ENCODE measurements at regions not wholly inside any gene's neighbourhood (a gene's known extent, or its start where the extent isn't known, plus 50 kb on each side); places are given as distances from the start of the nearest gene placed in this dataset.
"Not testable (repeated sequence)": the region's sequence is repeated elsewhere in the genome, so short reads cannot be mapped to it uniquely, and the experiment has no call there.

DNA sequence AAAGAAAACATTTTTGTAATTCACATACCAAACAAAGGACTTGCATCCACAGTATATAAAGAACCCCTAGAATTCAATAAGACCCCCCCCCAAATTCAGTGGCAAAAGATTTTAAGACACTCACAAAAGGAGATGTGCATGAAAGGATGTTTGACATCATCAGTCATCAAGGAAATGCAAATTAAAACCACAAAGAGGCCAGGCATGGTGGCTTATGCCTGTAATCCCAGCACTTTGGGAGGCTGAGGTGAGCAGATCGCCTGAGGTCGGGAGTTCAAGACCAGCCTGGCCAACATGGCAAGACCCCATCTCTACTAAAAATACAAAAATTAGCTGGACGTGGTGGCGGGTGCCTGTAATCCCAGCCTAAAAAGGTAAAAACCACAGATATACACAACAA, 61.3 kb downstream of the AIPL1 start:
- DNase-seq; H3K27ac ChIP-seq; H3K36me3 ChIP-seq; H3K9me3 ChIP-seq (replicated peaks); H3K4me1 ChIP-seq; H3K27me3 ChIP-seq; H3K4me3 ChIP-seq: not testable (repeated sequence)

DNA sequence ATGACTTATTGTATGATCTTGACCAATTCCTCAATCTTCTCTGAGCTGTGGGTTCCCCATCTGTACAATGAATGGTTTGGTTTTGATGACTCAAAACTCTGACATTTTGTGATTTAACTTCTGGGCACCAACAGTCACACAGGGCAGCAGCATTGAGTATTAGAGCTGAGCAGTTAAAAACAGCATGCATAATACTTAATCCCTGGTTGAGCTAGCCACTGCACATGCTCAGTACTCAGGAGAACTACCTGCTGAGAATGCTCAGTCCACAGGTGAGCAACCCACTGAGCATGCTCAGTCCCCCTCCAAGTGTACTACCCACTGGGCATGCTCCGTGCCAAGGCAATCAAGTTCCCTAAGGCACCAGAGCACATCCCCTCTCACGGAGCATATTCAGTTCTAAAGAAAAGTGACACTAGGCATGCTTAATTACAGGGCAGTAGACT, 68.7 kb downstream of the AIPL1 start:
- H3K36me3 ChIP-seq = no peaks in the 10 kb centered on the region
- no peak overlapping the region for H3K27ac ChIP-seq
- no peaks in the 10 kb centered on the region for H3K27me3 ChIP-seq
- DNase-seq = no peak
- no peak overlapping the region for H3K4me3 ChIP-seq
- H3K9me3 ChIP-seq (replicated peaks) = no peaks in the 10 kb centered on the region
- no peaks in the 10 kb centered on the region for H3K4me1 ChIP-seq

DNA sequence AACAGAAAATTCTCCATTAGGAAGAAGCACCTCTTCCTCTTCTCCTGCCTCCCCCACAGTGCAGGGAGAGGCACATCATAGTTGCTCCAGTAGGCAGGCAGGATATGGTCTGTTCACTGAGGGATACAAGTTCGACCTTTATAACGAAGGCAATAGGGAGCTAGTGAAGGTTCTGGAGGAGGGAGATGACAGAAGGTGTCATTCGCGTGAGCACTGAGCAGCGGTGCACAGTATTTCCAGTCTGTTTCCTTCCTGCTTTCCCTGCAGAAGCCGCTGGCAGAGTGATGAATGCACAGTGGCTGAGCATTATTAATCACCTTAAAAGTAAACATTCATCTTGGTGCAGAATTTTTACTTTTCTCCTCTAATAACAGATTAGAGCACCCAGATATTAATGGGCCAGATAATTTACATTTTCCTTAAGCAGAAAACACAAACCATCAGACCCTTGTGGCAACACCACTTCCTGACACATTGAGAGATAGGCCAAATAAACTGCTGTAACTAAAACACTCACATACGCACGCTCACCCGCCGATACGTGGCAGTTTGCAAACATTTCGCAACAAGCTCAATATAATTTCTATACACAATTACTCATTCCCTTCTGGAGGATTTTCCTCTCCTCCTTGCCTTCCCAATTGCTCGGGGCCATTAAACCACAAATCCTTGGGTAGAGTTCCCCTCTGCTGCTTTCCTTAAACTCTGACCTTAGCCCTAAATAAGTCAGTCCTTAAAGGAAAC, 69.5 kb downstream of the AIPL1 start:
- H3K4me1 ChIP-seq = no peaks in the 10 kb centered on the region
- H3K9me3 ChIP-seq (replicated peaks) = no peaks in the 10 kb centered on the region
- no peak overlapping the region for H3K27ac ChIP-seq
- DNase-seq = no peak
- H3K27me3 ChIP-seq = no peaks in the 10 kb centered on the region
- H3K4me3 ChIP-seq = no peak overlapping the region
- H3K36me3 ChIP-seq = no peaks in the 10 kb centered on the region

DNA sequence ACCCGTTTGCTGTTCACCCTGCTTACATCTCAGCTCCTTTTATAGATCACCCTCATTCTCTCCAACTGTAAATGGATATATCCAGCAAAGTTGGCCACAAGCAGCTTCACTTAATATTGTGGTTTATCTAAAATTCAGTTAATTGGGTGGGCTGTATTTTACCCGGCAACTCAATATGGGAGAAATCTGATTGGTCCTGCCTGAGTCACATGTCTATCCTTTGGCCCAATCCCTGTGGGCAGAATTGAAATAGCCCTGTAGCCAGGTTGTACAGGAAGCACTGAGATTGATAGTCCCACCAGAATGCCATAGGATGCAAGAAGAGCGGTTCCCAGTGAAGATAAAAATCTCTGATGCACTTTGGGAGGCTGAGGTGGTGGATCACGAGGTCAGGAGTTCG, 73.2 kb downstream of the AIPL1 start:
- H3K36me3 ChIP-seq = no peaks in the 10 kb centered on the region
- H3K27me3 ChIP-seq = no peaks in the 10 kb centered on the region
- no peaks in the 10 kb centered on the region for H3K9me3 ChIP-seq (replicated peaks)
- no peaks in the 10 kb centered on the region for H3K4me1 ChIP-seq
- H3K4me3 ChIP-seq = no peak overlapping the region
- no peak for DNase-seq
- no peak overlapping the region for H3K27ac ChIP-seq

DNA sequence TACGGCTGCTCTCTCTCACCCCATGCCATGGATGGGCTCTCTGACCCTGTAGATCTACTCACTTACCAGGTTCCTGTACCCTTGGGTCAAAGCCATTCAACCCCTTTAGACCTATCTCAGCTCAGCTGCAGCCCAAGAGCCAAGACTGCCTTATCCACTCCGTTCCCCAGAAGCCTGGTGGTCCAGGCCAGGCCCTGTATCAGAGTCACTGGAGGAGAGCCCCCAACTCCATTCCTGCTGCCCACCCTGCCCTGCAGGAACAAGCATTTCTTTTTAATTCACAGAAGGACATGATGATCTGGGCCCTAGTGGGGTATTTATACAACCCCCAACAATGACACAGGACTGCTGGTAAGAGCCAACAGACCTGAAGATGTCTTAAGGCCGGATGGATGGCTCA, 76.8 kb downstream of the AIPL1 start:
- DNase-seq = no peak
- no peaks in the 10 kb centered on the region for H3K4me1 ChIP-seq
- no peak overlapping the region for H3K27ac ChIP-seq
- H3K36me3 ChIP-seq = no peaks in the 10 kb centered on the region
- no peak overlapping the region for H3K4me3 ChIP-seq
- H3K9me3 ChIP-seq (replicated peaks) = no peaks in the 10 kb centered on the region
- no peaks in the 10 kb centered on the region for H3K27me3 ChIP-seq

DNA sequence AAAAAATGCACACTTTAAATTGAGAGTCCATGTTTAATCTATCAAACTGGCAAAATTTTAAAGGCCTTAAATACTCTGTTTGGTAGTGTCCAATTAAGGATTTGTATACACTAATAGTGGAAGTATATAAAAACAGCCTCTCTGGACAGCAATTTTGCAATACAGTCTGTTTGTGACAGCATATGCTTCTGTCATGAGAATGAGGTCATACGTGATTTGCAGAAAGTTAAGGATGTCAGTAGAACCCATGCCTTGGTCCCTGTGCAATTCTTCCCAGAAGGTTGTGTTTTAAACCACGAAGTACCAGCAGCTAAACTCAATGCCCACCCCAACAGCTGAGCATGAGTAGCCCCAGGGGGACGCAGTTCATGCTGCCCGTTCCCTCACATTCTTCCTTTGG, 78.4 kb downstream of the AIPL1 start:
- DNase-seq = no peak
- no peak overlapping the region for H3K4me3 ChIP-seq
- H3K27ac ChIP-seq = no peak overlapping the region
- no peaks in the 10 kb centered on the region for H3K9me3 ChIP-seq (replicated peaks)
- H3K27me3 ChIP-seq = no peaks in the 10 kb centered on the region
- H3K4me1 ChIP-seq = no peaks in the 10 kb centered on the region
- H3K36me3 ChIP-seq = no peaks in the 10 kb centered on the region

DNA sequence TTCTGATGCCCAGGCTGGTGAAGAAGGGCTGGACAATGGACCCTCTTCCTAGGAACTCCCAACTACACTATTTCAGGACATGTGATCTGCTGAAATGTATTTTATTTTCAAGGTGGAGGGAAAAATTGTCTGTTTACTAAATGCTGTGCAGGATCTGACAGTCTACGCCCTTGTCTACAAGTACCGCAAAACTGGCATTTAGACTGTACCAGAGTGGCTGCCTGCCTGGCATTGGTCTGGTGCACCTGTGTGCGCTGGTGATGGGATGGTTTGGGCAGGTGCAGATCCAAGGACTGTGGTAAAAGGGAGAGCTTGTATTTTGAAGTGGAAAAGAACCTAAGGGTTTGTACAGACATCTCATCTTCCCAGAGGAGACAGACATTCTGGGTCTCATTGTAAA, 79.7 kb downstream of the AIPL1 start:
- no peak for DNase-seq
- no peak overlapping the region for H3K27ac ChIP-seq
- H3K36me3 ChIP-seq = no peaks in the 10 kb centered on the region
- H3K4me1 ChIP-seq = no peaks in the 10 kb centered on the region
- no peak overlapping the region for H3K4me3 ChIP-seq
- no peaks in the 10 kb centered on the region for H3K9me3 ChIP-seq (replicated peaks)
- H3K27me3 ChIP-seq = no peaks in the 10 kb centered on the region

DNA sequence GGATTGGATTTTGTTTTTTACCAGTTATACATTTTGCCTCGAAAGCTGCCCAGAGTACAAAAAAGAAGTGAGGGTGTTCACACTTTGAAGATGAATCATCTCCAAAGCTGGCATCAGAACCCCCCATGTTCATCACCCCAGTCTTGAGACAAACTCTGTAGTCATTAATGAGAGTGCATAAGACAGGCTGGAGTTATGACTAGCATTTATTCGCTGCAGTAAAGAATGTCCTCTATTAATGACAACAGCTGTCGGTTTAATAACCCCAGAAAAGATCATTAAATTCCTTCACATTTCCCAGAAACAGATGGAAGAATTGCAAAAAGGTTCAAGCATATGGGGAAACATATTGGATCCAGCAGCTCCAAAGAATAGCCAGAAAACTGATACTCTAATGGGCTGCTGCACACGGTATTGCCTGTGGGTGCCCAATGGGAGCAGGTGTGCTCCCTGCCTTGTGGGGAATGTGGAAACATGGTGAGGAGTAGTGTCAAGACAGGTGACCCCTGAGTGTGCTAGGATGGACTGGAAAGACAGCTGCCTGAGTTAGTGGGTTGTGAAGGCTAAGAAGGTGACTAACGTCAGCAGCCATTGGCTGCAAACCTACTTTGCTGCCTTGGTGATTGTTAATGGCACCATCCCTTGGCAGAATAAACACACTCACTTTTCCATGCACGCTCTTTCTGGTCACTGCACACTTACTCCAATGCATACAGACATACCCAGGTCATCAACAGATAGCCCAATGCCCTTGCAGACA, 81.9 kb downstream of the AIPL1 start:
- Histone ChIP-seq H3K4me1 (no peaks in the 10 kb centered on the region), H3K27me3 (no peaks in the 10 kb centered on the region), H3K4me3 (no peak overlapping the region), H3K9me3 (replicated peaks) (no peaks in the 10 kb centered on the region), H3K27ac (no peak overlapping the region), H3K36me3 (no peaks in the 10 kb centered on the region)
- no peak for DNase-seq

DNA sequence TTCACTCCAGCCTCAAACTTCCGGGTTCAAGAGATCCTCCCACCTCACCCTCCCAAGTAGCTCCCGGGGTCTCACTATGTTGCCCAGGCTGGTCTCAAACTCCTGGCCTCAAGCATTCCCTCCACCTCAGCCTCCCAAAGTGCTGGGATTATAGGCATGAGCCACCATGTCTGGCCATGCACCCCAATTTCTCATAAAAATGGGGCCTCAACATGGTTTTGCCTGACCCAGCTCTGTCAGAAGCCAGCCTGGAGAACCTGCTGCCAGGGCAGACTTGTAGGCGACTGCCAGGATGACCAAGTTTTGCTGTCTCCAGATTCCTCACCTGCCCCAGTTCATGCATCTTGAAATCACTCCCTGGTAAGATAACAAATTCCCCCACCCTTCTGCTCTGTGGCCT, 82.9 kb downstream of the AIPL1 start:
- H3K4me3 ChIP-seq = no peak overlapping the region
- no peaks in the 10 kb centered on the region for H3K36me3 ChIP-seq
- no peaks in the 10 kb centered on the region for H3K27me3 ChIP-seq
- H3K9me3 ChIP-seq (replicated peaks) = no peaks in the 10 kb centered on the region
- H3K4me1 ChIP-seq = no peaks in the 10 kb centered on the region
- H3K27ac ChIP-seq = no peak overlapping the region
- no peak for DNase-seq

DNA sequence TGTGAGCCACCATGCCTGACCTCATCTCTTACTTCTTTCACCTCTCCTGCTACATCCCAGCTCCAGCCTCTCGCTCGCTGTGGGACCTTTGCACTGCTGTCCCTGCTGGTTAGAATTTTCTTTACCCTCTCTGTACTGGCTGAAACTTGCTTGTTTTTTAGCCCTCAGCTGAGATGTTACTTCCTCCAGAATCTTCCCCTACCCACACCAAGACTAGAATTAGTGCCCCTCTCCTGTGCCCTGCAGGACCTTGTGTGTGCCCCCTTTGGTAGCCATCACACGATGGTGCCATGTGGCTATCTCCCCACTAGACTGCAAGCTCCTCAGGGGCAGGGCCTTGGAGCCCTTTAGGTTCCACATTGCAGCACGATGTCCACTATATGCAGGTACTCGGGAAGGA, 84.1 kb downstream of the AIPL1 start:
- Histone ChIP-seq H3K4me1 (no peaks in the 10 kb centered on the region), H3K27ac (no peak overlapping the region), H3K36me3 (no peaks in the 10 kb centered on the region), H3K4me3 (no peak overlapping the region), H3K27me3 (no peaks in the 10 kb centered on the region), H3K9me3 (replicated peaks) (no peaks in the 10 kb centered on the region)
- no peak for DNase-seq

DNA sequence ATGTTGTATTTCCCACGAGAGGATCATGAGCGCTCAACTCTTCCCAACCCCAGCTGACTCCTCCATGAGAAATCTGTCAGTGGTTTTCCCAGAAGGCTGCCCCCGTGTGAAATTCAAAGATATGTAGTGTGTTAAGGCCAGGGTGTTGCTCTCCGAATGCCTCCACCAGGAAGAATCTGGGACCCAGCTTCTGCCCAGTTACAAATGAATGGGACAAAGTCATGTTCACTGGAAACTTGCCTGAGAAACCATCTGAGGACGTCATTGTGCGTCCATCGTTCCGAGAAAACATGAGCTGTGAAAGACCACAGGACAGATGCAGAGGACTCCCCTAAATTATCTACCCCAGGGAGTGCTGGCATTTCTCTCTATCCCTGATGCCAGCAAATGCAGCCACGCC, 86.0 kb downstream of the AIPL1 start:
- no peak overlapping the region for H3K27ac ChIP-seq
- H3K4me3 ChIP-seq = no peak overlapping the region
- H3K9me3 ChIP-seq (replicated peaks) = no peaks in the 10 kb centered on the region
- H3K27me3 ChIP-seq = no peaks in the 10 kb centered on the region
- H3K36me3 ChIP-seq = no peaks in the 10 kb centered on the region
- DNase-seq = no peak
- no peaks in the 10 kb centered on the region for H3K4me1 ChIP-seq

DNA sequence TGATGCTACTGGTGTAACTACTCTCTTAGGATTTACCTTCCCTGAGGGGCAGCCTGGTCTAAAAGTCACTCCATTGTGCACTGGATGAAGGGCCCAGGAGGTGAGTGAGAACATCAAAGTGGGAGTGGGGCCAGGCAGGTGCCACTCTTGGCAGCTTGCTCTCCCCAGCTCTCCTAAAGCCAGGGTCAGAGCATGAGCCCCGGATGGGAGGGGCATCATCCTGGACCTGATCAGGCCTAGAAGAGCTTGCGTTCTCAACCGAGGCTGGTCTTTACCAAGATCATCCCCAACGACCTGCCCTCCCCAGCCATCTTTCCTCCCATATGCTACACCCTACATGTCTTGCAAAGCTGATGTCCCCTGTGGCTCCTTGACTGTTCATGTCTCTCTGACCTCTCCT, 87.1 kb downstream of the AIPL1 start:
- no peak overlapping the region for H3K4me3 ChIP-seq
- no peak for DNase-seq
- no peaks in the 10 kb centered on the region for H3K4me1 ChIP-seq
- H3K27me3 ChIP-seq = no peaks in the 10 kb centered on the region
- H3K27ac ChIP-seq = no peak overlapping the region
- no peaks in the 10 kb centered on the region for H3K36me3 ChIP-seq
- H3K9me3 ChIP-seq (replicated peaks) = no peaks in the 10 kb centered on the region

DNA sequence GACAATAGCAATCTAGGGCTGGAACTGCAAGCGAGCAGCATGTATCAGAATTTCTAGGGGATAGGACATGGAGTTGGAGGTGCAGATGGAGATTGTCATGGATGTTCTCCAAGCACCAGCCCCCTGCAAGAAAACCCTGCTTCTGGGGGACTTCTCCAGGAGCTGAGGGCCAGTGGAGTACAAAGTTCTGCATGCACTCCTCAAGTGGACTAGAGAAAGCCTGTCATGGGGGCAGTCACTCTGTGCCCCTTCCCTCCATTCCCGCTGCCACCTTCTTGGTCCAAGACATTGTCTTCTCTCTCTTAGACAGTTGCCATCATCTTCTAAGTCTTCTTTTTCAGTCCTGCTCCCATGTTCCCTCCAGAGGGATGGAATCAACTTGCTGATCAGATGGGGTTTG, 87.9 kb downstream of the AIPL1 start:
- H3K27ac ChIP-seq = no peak overlapping the region
- no peak for DNase-seq
- no peaks in the 10 kb centered on the region for H3K27me3 ChIP-seq
- no peaks in the 10 kb centered on the region for H3K36me3 ChIP-seq
- H3K4me1 ChIP-seq = no peaks in the 10 kb centered on the region
- no peak overlapping the region for H3K4me3 ChIP-seq
- H3K9me3 ChIP-seq (replicated peaks) = no peaks in the 10 kb centered on the region

DNA sequence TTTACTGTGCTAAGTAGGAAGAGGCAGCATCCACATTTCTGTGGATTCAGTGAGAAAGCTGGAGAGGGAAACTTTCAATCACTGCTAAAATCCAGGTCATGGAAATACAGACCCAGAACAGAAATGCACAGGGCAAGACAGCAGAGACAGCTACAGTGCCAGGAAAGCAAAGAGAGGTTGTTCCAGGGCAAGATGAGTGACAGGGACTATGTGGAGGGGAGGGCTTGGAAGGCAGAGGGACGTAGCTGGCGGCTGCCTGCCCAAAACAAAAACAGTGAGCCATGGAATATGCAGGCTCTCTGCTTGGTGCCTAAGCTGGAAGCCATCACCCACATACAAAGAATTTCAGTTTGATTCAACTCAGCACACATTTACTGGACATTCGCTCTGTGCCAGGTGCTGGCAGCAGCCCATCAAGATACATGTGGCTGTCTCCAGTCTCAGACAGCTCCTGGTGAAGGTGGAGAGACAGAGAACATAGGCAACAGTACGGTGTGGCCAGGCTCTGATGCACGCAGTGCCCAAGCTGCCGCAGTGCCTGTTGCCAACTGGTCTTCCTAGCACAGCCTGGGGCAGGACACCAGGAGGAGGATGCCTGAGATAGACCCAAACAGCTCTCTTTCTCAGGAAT, 88.7 kb downstream of the AIPL1 start:
- Histone ChIP-seq H3K36me3 (no peaks in the 10 kb centered on the region), H3K4me3 (no peak overlapping the region), H3K27me3 (no peaks in the 10 kb centered on the region), H3K27ac (no peak overlapping the region), H3K9me3 (replicated peaks) (no peaks in the 10 kb centered on the region), H3K4me1 (no peaks in the 10 kb centered on the region)
- no peak for DNase-seq

DNA sequence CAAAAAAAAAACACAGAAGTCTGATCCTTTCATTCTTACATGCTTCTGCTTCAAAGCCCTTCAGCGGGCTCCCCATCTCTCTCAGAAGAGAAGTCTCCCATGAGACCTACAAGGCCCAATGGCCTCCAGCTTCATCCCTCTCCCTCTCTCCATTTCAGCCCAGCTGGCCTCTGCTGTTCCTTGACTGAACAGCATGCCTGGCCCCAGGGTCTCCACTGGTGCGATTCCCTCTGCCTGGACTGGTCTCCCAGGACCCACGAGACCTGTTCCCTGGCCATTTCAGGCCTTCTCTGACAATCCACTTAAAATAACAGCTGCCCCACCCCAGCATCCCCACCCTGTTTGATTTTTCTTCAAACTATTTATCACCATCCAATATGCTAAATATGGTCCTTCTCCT, 91.2 kb downstream of the AIPL1 start:
- no peaks in the 10 kb centered on the region for H3K4me1 ChIP-seq
- no peaks in the 10 kb centered on the region for H3K27me3 ChIP-seq
- H3K27ac ChIP-seq = no peak overlapping the region
- H3K9me3 ChIP-seq (replicated peaks) = no peaks in the 10 kb centered on the region
- no peak for DNase-seq
- H3K4me3 ChIP-seq = no peak overlapping the region
- no peaks in the 10 kb centered on the region for H3K36me3 ChIP-seq
